A549 (cell line): ENCODE measurements at regions not wholly inside any gene's neighbourhood (a gene's known extent, or its start where the extent isn't known, plus 50 kb on each side); places are given as distances from the start of the nearest gene placed in this dataset.

ENCODE experiments used
- ATAC-seq, 2 experiments: fragments of 200-7000 bp in 1 of 2; fragments of >200 bp in 1 of 2; cut with Nextera tagmentation in 1 of 2; cut with Tn5 transposase in 1 of 2; 3 replicates each; pipeline versions ENCODE4 v1.8.0 to v1.9.1; 2018 to 2020; ENCODE audit warnings: mild to moderate bottlenecking in 1 of 2, moderate library complexity in 1 of 2
- CTCF ChIA-PET: fragments of 300-600 bp; sonication (Branson Sonifier 250); formaldehyde crosslinking; extraction: SDS; loops from one replicate; lab custom pipeline; 2021; ENCODE audit warnings: antibody characterized with exemption, inconsistent platforms; lab: Yijun Ruan, JAX
- POLR2A ChIA-PET: fragments of 350-600 bp; formaldehyde crosslinking; extraction: SDS; loops from one replicate; lab custom pipeline; 2021; ENCODE audit warnings: antibody characterized with exemption, inconsistent platforms; lab: Yijun Ruan, JAX
- DNase-seq, 2 experiments: peaks; one replicate each; pipeline versions ENCODE4 v3.0.0 to v3.0.0-alpha.2; 2011 to 2016; ENCODE audit warnings: low read depth in 1 of 2, low spot score in 1 of 2
- FAIRE-seq: peaks from 2 replicates; lab custom pipeline; 2011; peaks lifted over from hg19 to GRCh38; lab: Jason Lieb, UNC
- H3K27ac ChIP-seq, 2 experiments: fragments of >200 bp; sonication (Bioruptor Twin); formaldehyde crosslinking; 3 replicates each; pipeline ENCODE4 v1.5.1; 2016 to 2017
- H3K4me1 ChIP-seq: fragments of >200 bp; sonication (Bioruptor Twin); formaldehyde crosslinking; 3 replicates; pipeline ENCODE4 v1.6.1; 2016
- H3K4me2 ChIP-seq: fragments of >200 bp; sonication (Bioruptor Twin); formaldehyde crosslinking; 3 replicates; pipeline ENCODE4 v1.6.1; 2016
- H3K4me3 ChIP-seq: fragments of >200 bp; sonication (Bioruptor Twin); formaldehyde crosslinking; 3 replicates; pipeline ENCODE4 v1.5.1; 2016
- H3K9me3 ChIP-seq: fragments of >200 bp; sonication (Bioruptor Twin); formaldehyde crosslinking; 3 replicates; pipeline ENCODE4 v1.6.1; 2016
- ATOH8 ChIP-seq: fragments of 250-450 bp; sonication (Bioruptor Pico); IDR thresholded peaks from 2 replicates; pipeline ENCODE4 v1.5.0; 2020; ENCODE audit warnings: low read depth, mild to moderate bottlenecking, moderate library complexity
- BHLHE40 ChIP-seq: IDR thresholded peaks from 2 replicates; pipeline ENCODE4 v1.6.1; 2012; ENCODE audit warnings: low read depth, low read length, inconsistent platforms
- CEBPB ChIP-seq, 2 experiments: fragments of >200 bp in 1 of 2; sonication (Bioruptor Twin) in 1 of 2; formaldehyde crosslinking in 1 of 2; IDR thresholded peaks; 2 replicates each; pipeline ENCODE4 v1.6.1; 2012 to 2016
- CHD2 ChIP-seq: fragments of 150-350 bp; IDR thresholded peaks from 2 replicates; pipeline ENCODE4 v1.6.1; 2014; ENCODE audit warnings: low read length; ENCODE audit not compliant: partially characterized antibody
- ELK1 ChIP-seq: fragments of 150-350 bp; IDR thresholded peaks from 2 replicates; pipeline ENCODE4 v1.6.1; 2014; ENCODE audit warnings: low read depth, mild to moderate bottlenecking, low read length
- ESRRA ChIP-seq: fragments of 150-350 bp; IDR thresholded peaks from 2 replicates; pipeline ENCODE4 v1.6.1; 2014; ENCODE audit warnings: mild to moderate bottlenecking, low read length, borderline replicate concordance
- FOSB ChIP-seq: fragments of 250-450 bp; sonication (Bioruptor Pico); IDR thresholded peaks from 2 replicates; pipeline ENCODE4 v1.5.0; 2020; ENCODE audit warnings: mild to moderate bottlenecking, moderate library complexity
- FOSL2 ChIP-seq, 2 experiments: fragments of 450-650 bp in 1 of 2; fragments of >200 bp in 1 of 2; sonication (Bioruptor Twin) in 1 of 2; formaldehyde crosslinking; IDR thresholded peaks; 2 replicates each; pipeline versions ENCODE4 v1.5.0 to v1.6.1; 2016 to 2020; ENCODE audit warnings: mild to moderate bottlenecking in 1 of 2, moderate library complexity in 1 of 2
- FOXS1 ChIP-seq: fragments of 250-450 bp; sonication (Bioruptor Pico); IDR thresholded peaks from 2 replicates; pipeline ENCODE4 v1.5.0; 2020; ENCODE audit warnings: mild to moderate bottlenecking, moderate library complexity
- HOXB5 ChIP-seq: fragments of 250-450 bp; sonication (Bioruptor Pico); IDR thresholded peaks from 2 replicates; pipeline ENCODE4 v1.5.0; 2020; ENCODE audit warnings: mild to moderate bottlenecking, moderate library complexity
- JUN ChIP-seq, 2 experiments: fragments of >200 bp; sonication (Bioruptor Twin); formaldehyde crosslinking; IDR thresholded peaks; 2 replicates in 1 of 2; 3 replicates in 1 of 2; pipeline ENCODE4 v1.6.1; 2016 to 2017
- JUNB ChIP-seq: fragments of >200 bp; sonication (Bioruptor Twin); formaldehyde crosslinking; IDR thresholded peaks from 2 replicates; pipeline ENCODE4 v1.6.1; 2016
- MAFK ChIP-seq: fragments of 450-650 bp; IDR thresholded peaks from 2 replicates; pipeline ENCODE4 v1.6.1; 2014; ENCODE audit not compliant: partially characterized antibody
- MAX ChIP-seq: IDR thresholded peaks from 2 replicates; pipeline ENCODE4 v1.6.1; 2012
- NFE2L2 ChIP-seq: fragments of 150-350 bp; conservative IDR thresholded peaks from 2 replicates; pipeline ENCODE4 v1.6.1; 2014; ENCODE audit warnings: low read length
- NPAS2 ChIP-seq: fragments of 250-450 bp; sonication (Bioruptor Pico); IDR thresholded peaks from 2 replicates; pipeline ENCODE4 v1.8.0; 2022; ENCODE audit warnings: mild to moderate bottlenecking, moderate library complexity, borderline replicate concordance
- RFX5 ChIP-seq: fragments of 450-650 bp; IDR thresholded peaks from 2 replicates; pipeline ENCODE4 v1.7.1; 2014; ENCODE audit warnings: antibody characterized with exemption, mild to moderate bottlenecking, moderate library complexity
- SREBF2 ChIP-seq: fragments of 450-650 bp; IDR thresholded peaks from 2 replicates; pipeline ENCODE4 v1.6.1; 2014; ENCODE audit warnings: mild to moderate bottlenecking, moderate library complexity
- ZFP36 ChIP-seq: fragments of 450-650 bp; IDR thresholded peaks from 2 replicates; pipeline ENCODE4 v1.6.1; 2014; ENCODE audit warnings: borderline replicate concordance; ENCODE audit not compliant: partially characterized antibody
- WGBS: methylation state at CpG from one replicate; pipeline ENCODE4 v1.1.6; 2017; ENCODE audit errors: missing lambda C conversion rate; 5-methylcytosine and 5-hydroxymethylcytosine counted together
- TF ChIP-seq, protein P1 (sequence below): fragments of 200-600 bp; sonication (generic); IDR thresholded peaks from 2 replicates; pipeline ENCODE4 v1.6.1; 2016; ENCODE audit warnings: antibody characterized with exemption, mild to moderate bottlenecking, moderate library complexity
- TF ChIP-seq, protein P2 (sequence below): fragments of >200 bp; sonication (Bioruptor Twin); formaldehyde crosslinking; IDR thresholded peaks from 2 replicates; pipeline ENCODE4 v1.6.1; 2016

DNA sequence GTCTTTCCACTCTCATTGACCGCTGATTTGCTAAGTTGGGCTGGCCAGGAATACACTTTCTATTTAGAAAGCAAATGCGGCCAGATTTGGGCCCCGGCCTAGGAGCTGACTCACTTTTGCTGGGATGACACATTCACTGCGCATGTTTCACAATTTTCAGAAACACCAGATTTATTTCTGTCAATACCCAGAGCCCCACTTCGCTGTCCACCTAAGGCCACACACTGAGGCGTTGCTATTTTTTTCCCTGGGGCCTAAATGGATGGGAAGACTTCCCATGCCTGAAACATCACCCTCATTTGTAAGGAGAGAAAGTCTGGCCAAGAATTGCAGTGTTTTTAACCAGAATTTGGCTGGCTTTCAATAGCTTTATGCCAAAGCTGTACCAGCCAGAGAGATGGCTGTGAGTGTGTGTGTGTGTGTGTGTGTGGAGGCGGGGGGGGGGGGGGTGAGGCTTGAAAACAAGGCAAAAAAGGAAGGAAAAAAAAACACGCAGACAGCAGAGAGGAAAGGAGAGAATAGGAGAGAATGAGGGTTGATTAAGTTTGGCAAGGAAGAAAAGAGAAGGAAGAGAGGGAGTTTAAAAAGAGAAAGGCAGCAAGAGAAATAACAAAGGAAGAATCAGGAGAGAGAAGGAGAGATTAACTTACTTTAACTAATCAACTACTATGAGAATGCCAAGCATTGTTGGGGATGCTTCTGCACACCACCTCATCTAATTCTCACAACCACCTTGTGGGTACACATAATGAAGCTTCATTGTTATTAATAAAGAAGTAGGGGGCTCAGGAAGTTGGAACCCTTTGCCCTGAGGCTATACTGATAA is 261.4 kb upstream of the KLF4 start (continued):
- TF ChIP-seq, protein P1, sequence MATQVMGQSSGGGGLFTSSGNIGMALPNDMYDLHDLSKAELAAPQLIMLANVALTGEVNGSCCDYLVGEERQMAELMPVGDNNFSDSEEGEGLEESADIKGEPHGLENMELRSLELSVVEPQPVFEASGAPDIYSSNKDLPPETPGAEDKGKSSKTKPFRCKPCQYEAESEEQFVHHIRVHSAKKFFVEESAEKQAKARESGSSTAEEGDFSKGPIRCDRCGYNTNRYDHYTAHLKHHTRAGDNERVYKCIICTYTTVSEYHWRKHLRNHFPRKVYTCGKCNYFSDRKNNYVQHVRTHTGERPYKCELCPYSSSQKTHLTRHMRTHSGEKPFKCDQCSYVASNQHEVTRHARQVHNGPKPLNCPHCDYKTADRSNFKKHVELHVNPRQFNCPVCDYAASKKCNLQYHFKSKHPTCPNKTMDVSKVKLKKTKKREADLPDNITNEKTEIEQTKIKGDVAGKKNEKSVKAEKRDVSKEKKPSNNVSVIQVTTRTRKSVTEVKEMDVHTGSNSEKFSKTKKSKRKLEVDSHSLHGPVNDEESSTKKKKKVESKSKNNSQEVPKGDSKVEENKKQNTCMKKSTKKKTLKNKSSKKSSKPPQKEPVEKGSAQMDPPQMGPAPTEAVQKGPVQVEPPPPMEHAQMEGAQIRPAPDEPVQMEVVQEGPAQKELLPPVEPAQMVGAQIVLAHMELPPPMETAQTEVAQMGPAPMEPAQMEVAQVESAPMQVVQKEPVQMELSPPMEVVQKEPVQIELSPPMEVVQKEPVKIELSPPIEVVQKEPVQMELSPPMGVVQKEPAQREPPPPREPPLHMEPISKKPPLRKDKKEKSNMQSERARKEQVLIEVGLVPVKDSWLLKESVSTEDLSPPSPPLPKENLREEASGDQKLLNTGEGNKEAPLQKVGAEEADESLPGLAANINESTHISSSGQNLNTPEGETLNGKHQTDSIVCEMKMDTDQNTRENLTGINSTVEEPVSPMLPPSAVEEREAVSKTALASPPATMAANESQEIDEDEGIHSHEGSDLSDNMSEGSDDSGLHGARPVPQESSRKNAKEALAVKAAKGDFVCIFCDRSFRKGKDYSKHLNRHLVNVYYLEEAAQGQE, result no peak
- TF ChIP-seq ESRRA (no peak), BHLHE40 (no peak), HOXB5 (CRISPR knock-in tag) (no peak), JUN (IDR thresholded peaks at IDR 0.05) (peak; percentile 83 to 84; a peak in 4 of 5 replicates), CHD2 (no peak), JUNB (peak; percentile 97), ZFP36 (no peak)
- TF ChIP-seq, protein P2, sequence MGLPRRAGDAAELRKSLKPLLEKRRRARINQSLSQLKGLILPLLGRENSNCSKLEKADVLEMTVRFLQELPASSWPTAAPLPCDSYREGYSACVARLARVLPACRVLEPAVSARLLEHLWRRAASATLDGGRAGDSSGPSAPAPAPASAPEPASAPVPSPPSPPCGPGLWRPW, result peak; percentile 79

DNA sequence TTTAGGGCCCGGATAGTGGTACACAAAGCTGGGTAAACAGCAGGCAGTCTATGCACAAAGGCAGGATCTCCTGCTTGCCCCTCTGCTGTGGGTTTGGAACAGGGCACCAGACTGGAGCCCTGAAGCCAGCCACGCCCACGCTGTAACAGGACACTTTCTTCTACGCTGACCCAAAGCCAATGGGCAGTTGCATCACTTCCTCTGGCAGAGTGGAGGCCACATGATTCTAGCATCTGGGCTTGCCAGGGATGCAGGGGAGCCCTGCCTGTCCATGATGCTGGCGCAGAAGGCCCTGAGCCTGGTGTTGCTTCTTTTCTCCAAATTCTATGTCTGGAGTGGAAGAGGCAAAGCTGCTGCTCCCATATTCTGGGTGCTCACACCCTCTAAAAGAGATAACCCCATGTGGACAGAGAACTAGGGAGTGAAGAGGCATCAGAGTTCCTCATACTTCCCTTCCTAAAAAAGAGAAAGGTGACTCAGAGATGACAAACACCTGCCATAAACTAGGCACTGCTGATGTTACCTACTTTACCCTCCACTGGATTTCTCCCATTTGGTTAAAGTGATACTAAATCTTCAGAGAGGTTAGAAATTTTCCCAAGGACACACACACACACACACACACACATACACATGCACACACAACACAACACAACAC is 260.3 kb upstream of the KLF4 start:
- ATAC-seq (peak; percentile 75 to 78), DNase-seq (peak; percentile 56 to 80), FAIRE-seq (no peak)
- H3K4me1 ChIP-seq, result peaks cover 41% of the 10 kb centered on the region
- CTCF ChIA-PET, result interaction anchor here (1.4 kb wide), 1 partner anchor 12 kb away, joined by 3 read pairs; no protein-coding TSS in a partner anchor
- peak overlapping the region; percentile 72 for H3K4me2 ChIP-seq
- no peak overlapping the region for H3K4me3 ChIP-seq
- no peaks in the 10 kb centered on the region for H3K9me3 ChIP-seq
- POLR2A ChIA-PET, result interaction anchor here (2.4 kb wide), 1 partner anchor 261 kb away, joined by 14 read pairs; the partner anchor contains the start of gene KLF4
- 58% methylated on average over 5 of the region's 5 CpGs for WGBS
- peak overlapping the region; percentile 85 to 89 for H3K27ac ChIP-seq
- peak in 1 of 2 experiments; percentile 38; a peak in 2 of 5 replicates for TF ChIP-seq JUN (IDR thresholded peaks at IDR 0.05)
- TF ChIP-seq ATOH8, result no peak
- TF ChIP-seq NPAS2 (CRISPR knock-in tag), result no peak
- no peak for TF ChIP-seq MAFK
- TF ChIP-seq, protein P2, result no peak
- TF ChIP-seq CEBPB (IDR thresholded peaks at IDR 0.05), result peak; percentile 35 to 78; a peak in 2 of 4 replicates
- TF ChIP-seq SREBF2, result no peak
- peak; percentile 72 for TF ChIP-seq MAX

GRCh38 chr9:107744873-107745272 is 255.3 kb upstream of the KLF4 start:
- POLR2A ChIA-PET, result no interaction called here

More at GRCh38 chr9:107744873-107745272, 255.3 kb upstream of the KLF4 start:
- CTCF ChIA-PET, result no interaction called here
- Histone ChIP-seq H3K4me3 (no peak overlapping the region), H3K4me1 (peaks cover 16% of the 10 kb centered on the region), H3K9me3 (no peaks in the 10 kb centered on the region), H3K27ac (no peak overlapping the region), H3K4me2 (no peak overlapping the region)
- TF ChIP-seq ELK1 (no peak), NFE2L2 (no peak), FOSB (no peak), CEBPB (IDR thresholded peaks at IDR 0.05) (no peak), FOSL2 (IDR thresholded peaks at IDR 0.05) (no peak), FOSL2 (CRISPR knock-in tag; IDR thresholded peaks at IDR 0.05) (no peak), RFX5 (no peak), FOXS1 (CRISPR knock-in tag) (no peak)
- no peak for FAIRE-seq
- no peak for ATAC-seq
- no peak for DNase-seq
- WGBS, result 84% methylated on average over 2 of the region's 2 CpGs
